ENCODE measurements at regions not wholly inside any gene's neighbourhood (a gene's known extent, or its start where the extent isn't known, plus 50 kb on each side); places are given as distances from the start of the nearest gene placed in this dataset.

DNA sequence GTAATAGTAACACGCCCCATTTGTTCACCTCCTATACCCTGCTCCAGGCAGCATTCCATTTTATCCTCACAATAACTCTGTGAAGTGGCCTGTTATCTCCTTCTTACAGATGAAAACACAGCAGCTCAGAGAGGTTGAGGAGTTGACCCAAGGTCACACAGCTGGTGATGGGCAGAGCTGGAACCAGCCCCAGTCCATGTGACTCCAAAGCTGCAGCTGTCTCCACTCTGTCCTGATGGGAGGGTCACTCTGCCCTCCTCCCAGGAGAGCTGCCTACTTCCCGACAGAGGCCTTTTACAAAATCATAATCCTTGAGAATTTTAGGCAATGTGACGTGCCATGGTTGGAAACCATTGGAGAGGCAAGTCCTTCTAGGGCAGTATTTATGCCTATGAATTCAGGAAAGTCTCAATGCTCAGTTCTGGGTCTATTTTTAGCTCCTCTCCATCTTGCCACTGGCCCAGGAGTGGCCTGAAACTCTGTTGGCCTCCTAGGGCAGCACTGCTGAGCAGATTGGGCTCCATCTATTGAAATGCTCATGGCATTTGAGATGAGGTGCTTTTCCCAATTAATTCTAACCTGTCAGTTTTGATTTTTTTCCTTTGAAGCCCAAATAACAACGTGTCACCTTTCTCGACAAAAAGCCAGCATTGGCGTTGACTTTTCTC lies 50.1 kb upstream of the KCNK12 start:
- H3K79me1 ChIP-seq (ENCODE audit: low read depth, low read length), result no peaks in the 10 kb centered on the region
- H3K27ac ChIP-seq (ENCODE audit: low read depth, low read length), result no peak overlapping the region
- H3K4ac ChIP-seq (replicated peaks; ENCODE audit: insufficient read length, low read depth, low read length), result no peak overlapping the region
- H3K36me3 ChIP-seq (ENCODE audit: control insufficient read depth in 2 of 4, insufficient read depth in 4 of 4, low read length in 3 of 4), result no peaks in the 10 kb centered on the region
- no peaks in the 10 kb centered on the region for H4K20me1 ChIP-seq (replicated peaks in 1 of 2; ENCODE audit: control insufficient read depth in 1 of 2, insufficient read depth in 2 of 2, low read length in 2 of 2)
- no peaks in the 10 kb centered on the region for H3K9me3 ChIP-seq (ENCODE audit: insufficient read depth in 2 of 2, low read depth in 1 of 2, low read length in 1 of 2)
- no peak overlapping the region for H3K9ac ChIP-seq (replicated peaks in 1 of 4; ENCODE audit: extremely low read depth in 1 of 4, low read depth in 3 of 4, low read length in 3 of 4)
- no peak overlapping the region for H3K14ac ChIP-seq (ENCODE audit: insufficient read length)
- no peak overlapping the region for H3K23ac ChIP-seq (ENCODE audit: insufficient read length)
- no peak overlapping the region for H2AFZ ChIP-seq (ENCODE audit: low read length)
- H2BK15ac ChIP-seq (ENCODE audit: low read length), result no peak overlapping the region
- no peak overlapping the region for H4K91ac ChIP-seq (replicated peaks; ENCODE audit: insufficient read length, low read length)
- no peak overlapping the region for H4K8ac ChIP-seq (ENCODE audit: extremely low read depth, insufficient read depth, low read length)
- CTCF ChIA-PET (ENCODE audit: partially characterized antibody), result interaction anchor here (0.6 to 1.1 kb wide), 5 partner anchors 49 to 1144 kb away, joined by 3 to 5 read pairs (median 3); no protein-coding TSS in a partner anchor
- FAIRE-seq (no peak), DNase-seq (ENCODE audit: low read depth in 1 of 2, low spot score in 2 of 2) (no peak)
- H3K23me2 ChIP-seq (ENCODE audit: low read depth, low read length), result no peaks in the 10 kb centered on the region
- H2AK5ac ChIP-seq (ENCODE audit: low read depth, low read length), result no peak overlapping the region
- no peak overlapping the region for H3K56ac ChIP-seq (replicated peaks; ENCODE audit: insufficient read length, low read depth, low read length)
- H4K5ac ChIP-seq (ENCODE audit: insufficient read length, low read depth, low read length), result no peak overlapping the region
- H3K18ac ChIP-seq (ENCODE audit: extremely low read depth, low read length), result no peak overlapping the region
- no peak overlapping the region for H2BK120ac ChIP-seq (replicated peaks; ENCODE audit: low read depth, low read length)
- H3K4me2 ChIP-seq (ENCODE audit: insufficient read depth in 1 of 2, low read depth in 2 of 2, low read length in 2 of 2), result no peak overlapping the region; a peak in 1 of 4 replicates
- H2BK12ac ChIP-seq (ENCODE audit: low read depth, low read length), result no peak overlapping the region
- peaks cover 0 to 12% (median 7%) of the 10 kb centered on the region in 4 experiments; a peak in 3 of 7 replicates for H3K4me1 ChIP-seq (replicated peaks in 1 of 4; ENCODE audit: control insufficient read depth in 3 of 4, insufficient read depth in 4 of 4, low read length in 3 of 4)
- no peak overlapping the region for H2BK20ac ChIP-seq (ENCODE audit: low read length)
- no peak overlapping the region for H2BK5ac ChIP-seq (ENCODE audit: low read depth, low read length)
- 84% methylated on average over 6 of the region's 6 CpGs; no CpG with 5 or more reads in 1 of the 2 experiments for WGBS, 2 experiments (ENCODE audit: extremely low coverage in 1 of 2, insufficient coverage in 1 of 2, insufficient read length in 1 of 2, insufficient replicate concordance in 2 of 2, low coverage in 1 of 2, low lambda C conversion rate in 2 of 2, missing lambda C conversion rate in 1 of 2)
- no peaks in the 10 kb centered on the region for H3K27me3 ChIP-seq (replicated peaks in 1 of 4; ENCODE audit: control insufficient read depth in 3 of 4, extremely low read depth in 1 of 4, insufficient read depth in 3 of 4, low read length in 3 of 4)
- no peak overlapping the region for H3K4me3 ChIP-seq (ENCODE audit: extremely low read depth in 1 of 4, insufficient read depth in 2 of 4, low read depth in 3 of 4, low read length in 4 of 4)
- no peaks in the 10 kb centered on the region for H3K79me2 ChIP-seq (ENCODE audit: control insufficient read depth in 1 of 2, insufficient read depth in 2 of 2, low read length in 2 of 2)
- POLR2A ChIA-PET (ENCODE audit: partially characterized antibody), result interaction anchor here (0.6 kb wide), 1 partner anchor 384 kb away, joined by 3 read pairs; no protein-coding TSS in a partner anchor
- TF ChIP-seq KDM1A (IDR thresholded peaks at IDR 0.05; ENCODE audit: borderline replicate concordance, low read length), result peak; percentile 88; the same call in 1 of the 2 replicates
- TF ChIP-seq RXRA (IDR thresholded peaks at IDR 0.05; ENCODE audit: insufficient read depth, low read depth, low read length), result no peak
- TF ChIP-seq, protein P1, sequence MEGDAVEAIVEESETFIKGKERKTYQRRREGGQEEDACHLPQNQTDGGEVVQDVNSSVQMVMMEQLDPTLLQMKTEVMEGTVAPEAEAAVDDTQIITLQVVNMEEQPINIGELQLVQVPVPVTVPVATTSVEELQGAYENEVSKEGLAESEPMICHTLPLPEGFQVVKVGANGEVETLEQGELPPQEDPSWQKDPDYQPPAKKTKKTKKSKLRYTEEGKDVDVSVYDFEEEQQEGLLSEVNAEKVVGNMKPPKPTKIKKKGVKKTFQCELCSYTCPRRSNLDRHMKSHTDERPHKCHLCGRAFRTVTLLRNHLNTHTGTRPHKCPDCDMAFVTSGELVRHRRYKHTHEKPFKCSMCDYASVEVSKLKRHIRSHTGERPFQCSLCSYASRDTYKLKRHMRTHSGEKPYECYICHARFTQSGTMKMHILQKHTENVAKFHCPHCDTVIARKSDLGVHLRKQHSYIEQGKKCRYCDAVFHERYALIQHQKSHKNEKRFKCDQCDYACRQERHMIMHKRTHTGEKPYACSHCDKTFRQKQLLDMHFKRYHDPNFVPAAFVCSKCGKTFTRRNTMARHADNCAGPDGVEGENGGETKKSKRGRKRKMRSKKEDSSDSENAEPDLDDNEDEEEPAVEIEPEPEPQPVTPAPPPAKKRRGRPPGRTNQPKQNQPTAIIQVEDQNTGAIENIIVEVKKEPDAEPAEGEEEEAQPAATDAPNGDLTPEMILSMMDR (IDR thresholded peaks at IDR 0.05; ENCODE audit: control extremely low read depth in 1 of 3, insufficient read depth in 1 of 3, low read depth in 1 of 3, low read length in 3 of 3), result no peak
- TF ChIP-seq KDM5A (IDR thresholded peaks at IDR 0.05; ENCODE audit: low read length), result no peak
- TF ChIP-seq HDAC2 (IDR thresholded peaks at IDR 0.05; ENCODE audit: borderline replicate concordance in 1 of 2, low read depth in 2 of 2, low read length in 2 of 2), result 0 out of 4 replicates have a peak, but pooled peaks of 1 of the 2 experiments have one; percentile 46
- TF ChIP-seq KDM4A (IDR thresholded peaks at IDR 0.05; ENCODE audit: low read depth, low read length, severe bottlenecking), result no peak
- no peak for TF ChIP-seq MAX (IDR thresholded peaks at IDR 0.05)
- no peak for TF ChIP-seq MAFK (IDR thresholded peaks at IDR 0.05; ENCODE audit: low read depth, low read length)
- no peak for TF ChIP-seq FOSL1 (IDR thresholded peaks at IDR 0.05; ENCODE audit: insufficient read depth, low read depth, low read length)

Measured in H1 (cell line).